GM21515 (cell line): ENCODE measurements at regions not wholly inside any gene's neighbourhood (a gene's known extent, or its start where the extent isn't known, plus 50 kb on each side); places are given as distances from the start of the nearest gene placed in this dataset.

Experiments
- ATAC-seq: cut with Tn5 transposase; IDR thresholded peaks from one replicate; pipeline ENCODE4 v1.9.1; 2021; ENCODE audit not compliant: unreplicated experiment

DNA sequence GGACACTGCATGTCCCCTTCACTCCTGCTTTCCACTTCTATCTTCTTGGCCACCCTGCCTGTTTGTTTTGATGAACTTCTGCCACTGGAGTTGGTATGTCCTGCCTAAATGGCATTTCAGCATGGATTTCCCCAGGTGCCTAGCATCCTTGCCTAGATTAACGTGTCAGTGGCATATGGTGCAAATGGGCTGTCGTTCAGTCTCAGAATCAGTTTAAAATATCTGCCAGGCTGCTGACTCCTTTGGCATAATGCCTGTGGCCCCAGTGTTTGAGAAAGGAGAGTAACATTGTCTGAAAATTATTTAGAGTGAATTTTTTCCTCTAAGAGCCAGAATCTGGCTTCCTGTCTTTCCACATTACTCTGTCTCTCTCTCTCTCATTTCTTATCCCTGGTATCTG lies 64.9 kb upstream of the BARHL2 start:
- ATAC-seq = no peak

DNA sequence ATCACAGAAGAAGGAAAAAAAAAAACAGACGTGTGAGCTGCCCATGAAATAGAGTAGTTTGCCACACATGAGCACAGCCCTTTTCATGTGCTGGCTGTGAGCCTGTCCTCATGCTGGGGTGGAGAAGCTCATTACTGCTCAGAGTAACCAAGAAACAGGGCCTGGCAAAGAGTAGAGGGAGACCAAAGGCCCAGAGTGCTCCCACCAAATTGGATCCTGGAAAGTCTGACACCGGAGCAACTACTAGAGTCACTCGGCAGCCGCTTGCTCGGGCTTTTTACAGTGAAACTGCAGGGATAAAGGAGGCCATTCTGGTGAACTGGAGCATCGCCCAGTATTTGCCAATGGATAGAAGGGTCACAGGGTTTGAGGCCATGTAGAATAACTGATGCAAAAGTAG lies 64.4 kb upstream of the BARHL2 start:
- ATAC-seq = no peak

DNA sequence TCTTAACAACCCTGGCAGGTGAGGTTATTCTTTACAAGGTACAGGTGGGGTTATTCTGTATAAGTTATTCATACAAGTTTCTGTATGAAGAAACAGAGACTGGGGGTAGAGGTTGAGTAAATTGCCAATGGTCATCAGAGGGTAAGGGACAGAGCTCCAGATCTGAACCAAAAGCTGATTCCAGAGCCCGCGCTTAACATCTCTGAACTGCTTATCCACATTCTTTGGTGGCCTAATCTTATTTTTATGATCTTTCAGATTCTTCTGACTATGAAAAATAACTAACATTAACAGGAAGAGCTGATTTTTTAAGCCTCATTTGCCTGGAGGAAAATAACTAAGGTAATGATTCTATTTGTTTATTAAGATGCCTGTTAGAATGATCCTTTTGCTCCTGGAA lies 63.9 kb upstream of the BARHL2 start:
- no peak for ATAC-seq

DNA sequence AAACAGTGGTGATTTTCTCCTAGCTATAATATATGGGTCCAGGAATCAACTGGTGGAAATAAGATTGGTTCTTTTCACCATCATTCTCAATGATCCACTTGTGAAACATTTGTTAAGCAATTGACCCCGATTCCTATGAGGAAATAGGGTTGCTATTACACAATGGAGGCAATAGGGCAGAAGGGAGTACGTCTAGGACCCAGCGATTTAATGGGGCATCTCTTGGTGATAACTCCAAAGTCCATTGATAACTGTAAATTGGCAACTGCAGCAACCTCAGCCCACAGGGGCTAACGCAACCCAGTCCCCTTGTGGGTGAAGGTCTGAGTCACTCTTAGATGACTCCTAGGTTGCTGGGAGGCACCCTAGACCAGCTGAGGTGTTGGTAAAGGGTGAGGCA lies 62.5 kb upstream of the BARHL2 start:
- no peak for ATAC-seq

- ATAC-seq = no peak
These were observed 61.4 kb upstream of the BARHL2 start for GRCh38 chr1:90778486-90778885.

DNA sequence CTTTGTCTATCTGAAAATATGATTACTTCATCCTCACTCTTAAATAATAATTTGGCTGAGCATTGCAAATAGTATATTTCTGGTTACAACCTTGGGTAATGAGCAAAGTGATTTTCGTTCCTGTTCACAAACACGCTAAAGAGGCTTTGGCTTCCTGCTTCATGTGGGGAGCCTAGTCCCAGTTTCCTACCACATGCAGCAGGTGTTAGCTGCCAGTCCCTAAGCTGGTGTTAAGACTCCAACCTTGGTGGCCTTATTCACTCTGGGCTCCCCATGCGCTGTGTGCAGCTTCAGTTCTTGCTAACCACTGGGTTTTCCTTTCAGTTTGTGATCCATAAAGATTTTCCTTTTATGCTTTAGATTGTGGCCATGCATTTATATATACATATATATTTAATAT lies 56.7 kb upstream of the BARHL2 start:
- no peak for ATAC-seq

DNA sequence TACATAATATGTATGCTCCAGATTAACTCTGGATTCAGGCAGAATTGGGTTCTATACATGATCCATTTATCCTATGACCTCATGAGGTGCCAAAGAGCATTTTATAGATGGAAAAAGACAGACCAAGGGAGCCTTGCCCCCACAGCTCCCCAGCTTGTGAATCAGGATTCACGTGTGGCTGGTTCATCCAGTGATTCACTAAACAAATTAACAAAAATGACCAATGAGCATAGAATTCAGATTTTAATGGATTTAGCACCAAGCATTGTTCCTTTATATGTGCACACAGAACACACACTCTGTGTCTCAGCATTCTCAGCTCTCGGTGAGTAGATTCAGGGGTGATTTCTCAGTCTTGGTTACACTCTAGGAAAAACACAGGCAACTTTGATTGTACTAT lies 51.7 kb upstream of the BARHL2 start:
- ATAC-seq = no peak

- ATAC-seq = no peak
These were observed 51.0 kb upstream of the BARHL2 start for GRCh38 chr1:90768098-90768497.
